GM21576 (cell line): ENCODE measurements at regions not wholly inside any gene's neighbourhood (a gene's known extent, or its start where the extent isn't known, plus 50 kb on each side); places are given as distances from the start of the nearest gene placed in this dataset.
"Not testable (repeated sequence)": the region's sequence is repeated elsewhere in the genome, so short reads cannot be mapped to it uniquely, and the experiment has no call there.

Source experiments
- ATAC-seq: cut with Tn5 transposase; IDR thresholded peaks from one replicate; pipeline ENCODE4 v1.9.1; 2021; ENCODE audit warnings: mild to moderate bottlenecking, moderate library complexity; ENCODE audit not compliant: unreplicated experiment

DNA sequence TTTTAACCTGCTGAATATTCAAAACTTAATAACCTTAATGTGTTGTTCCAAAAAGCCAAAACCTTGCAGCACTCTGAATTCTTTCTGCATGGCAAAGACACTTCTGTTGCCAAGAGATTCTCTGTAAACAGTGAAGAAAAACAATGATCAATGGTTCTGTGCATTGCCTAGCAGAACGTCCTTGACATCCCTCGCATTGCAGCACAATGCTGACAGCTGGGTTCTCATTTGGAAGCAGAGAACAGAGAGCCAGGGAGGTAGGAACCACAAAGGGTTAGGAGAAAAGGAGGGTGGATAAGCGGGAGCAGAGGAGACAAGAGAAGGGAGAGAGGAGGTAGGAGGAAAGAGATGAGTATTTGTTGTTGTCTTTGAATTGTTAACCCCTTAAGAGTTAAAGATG, 501.1 kb downstream of the NAV3 start:
- no peak for ATAC-seq

DNA sequence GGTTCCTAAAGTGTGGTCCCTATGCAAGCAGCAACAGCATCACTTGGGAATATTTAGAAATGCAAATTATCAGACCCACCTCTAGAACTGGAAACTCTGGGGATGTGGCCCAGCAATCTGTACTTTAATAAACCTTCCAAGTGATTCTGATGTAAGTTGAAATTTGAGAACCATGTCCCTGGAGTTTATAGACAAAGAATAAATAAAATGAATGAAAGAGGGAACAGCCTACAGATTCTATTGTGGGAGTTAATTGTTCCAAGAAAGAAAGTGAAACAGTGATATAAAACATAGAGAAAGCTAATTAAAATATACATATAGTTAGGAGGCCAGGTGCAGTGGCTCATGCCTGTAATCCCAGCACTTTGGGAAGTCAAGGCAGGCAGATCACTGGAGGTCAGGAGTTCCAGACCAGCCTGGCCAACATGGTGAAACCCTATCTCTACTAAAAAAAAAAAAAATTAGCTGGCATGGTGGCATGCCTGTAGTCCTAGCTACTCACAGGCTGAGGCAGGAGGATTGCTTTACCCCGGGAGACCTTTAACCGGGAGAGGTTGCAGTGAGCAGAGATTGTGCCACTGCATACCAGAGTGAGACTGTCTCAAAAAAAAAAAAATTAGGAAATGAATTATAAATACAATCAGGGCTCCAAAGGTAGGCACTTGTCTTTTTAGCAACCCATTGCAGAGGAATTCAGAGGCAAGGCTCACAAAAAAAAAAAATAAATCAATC, 507.5 kb downstream of the NAV3 start:
- no peak for ATAC-seq

DNA sequence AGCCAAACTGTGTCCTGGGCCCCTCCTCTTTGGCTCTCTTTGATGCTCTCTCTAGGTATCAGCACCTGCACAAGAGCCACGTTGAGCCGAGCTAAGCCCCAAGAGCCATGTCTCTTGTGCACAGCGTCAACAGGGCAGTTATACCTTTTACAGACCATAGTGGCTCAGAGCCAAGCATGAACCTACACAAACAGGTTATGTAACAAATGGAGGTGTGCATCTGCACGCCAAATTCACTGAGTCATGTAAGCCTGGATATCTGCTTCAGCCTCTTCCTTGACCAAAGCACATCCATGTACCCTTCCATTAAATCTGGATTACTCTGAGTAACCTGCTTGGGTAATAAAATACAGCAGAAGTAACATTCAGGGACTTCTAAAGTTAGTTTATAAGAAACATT, 509.7 kb downstream of the NAV3 start:
- ATAC-seq = no peak

DNA sequence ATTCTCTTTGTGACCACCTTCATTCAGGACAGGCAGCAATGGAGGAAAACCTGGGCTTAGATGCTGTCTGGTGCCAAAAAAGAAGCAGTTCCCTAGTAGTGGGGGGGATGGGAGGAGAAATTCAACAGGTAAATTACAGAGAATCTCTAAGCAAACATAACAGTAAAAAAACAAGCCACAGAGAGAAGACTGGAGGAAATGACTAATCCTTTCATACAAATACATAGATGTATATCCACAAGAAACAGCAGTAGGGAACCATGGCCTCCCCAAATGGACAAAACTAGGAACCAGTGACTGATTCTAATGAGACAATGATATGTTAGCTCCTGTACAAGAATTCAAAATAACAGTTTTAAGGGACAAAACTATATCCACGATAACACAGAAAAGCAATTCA, 513.0 kb downstream of the NAV3 start:
- no peak for ATAC-seq

DNA sequence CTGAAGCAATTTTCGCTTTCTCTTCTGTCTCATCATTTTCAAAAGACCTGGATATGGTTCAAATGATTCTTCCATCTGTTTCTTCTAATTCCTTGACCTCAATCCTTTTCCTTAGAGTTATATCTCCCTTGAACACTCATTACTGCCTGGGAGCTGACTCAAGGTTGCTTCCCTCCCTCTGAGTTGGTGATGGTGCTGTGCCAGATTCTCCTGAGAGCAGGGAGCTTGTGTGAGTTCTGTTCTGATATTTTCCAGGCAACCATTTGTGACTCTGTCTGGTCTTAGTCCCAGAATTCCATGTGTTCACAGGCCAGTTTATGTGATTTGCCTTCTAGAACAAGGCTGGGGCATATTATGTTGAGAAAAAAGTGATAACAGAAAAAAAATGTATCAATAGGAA, 505.1 kb upstream of the SYT1 start:
- ATAC-seq = no peak

DNA sequence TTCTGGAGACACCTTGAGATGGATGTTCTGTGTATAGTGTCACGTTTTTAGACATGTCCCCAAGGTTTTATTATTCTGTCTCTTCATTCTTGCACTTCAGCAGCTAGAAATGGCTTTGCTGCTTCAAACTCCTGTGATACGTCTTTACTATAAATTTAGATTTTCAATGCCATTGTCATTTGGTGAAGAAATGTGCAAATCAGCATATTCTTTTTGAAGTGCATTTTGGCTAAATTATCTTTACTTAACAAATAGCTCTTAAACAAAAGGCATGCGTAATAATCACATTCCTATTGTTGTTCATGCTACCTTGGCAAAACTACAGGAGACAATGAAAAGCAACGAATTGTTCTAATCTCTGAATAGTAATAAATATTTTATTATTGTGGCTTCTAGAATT, 502.9 kb upstream of the SYT1 start:
- ATAC-seq = no peak

DNA sequence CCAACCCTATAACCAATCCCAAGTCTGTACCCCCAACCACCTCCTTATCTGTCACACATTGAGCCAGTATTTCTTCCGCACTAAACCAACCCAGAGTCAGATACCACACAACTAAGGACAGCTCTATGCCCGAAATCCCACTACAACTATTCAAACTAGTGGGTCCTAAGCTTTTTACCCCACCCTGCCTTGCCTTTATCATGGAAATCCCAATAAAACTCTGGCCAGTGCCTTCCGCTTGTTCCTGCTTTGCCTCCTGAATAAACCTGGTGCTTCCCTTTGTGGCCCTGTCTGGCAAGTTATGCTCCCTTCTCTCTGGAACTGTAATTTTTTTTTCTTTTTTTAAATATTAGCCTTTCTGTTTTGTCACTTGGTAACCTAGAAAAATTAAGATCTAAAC, 493.3 kb upstream of the SYT1 start:
- ATAC-seq = no peak

DNA sequence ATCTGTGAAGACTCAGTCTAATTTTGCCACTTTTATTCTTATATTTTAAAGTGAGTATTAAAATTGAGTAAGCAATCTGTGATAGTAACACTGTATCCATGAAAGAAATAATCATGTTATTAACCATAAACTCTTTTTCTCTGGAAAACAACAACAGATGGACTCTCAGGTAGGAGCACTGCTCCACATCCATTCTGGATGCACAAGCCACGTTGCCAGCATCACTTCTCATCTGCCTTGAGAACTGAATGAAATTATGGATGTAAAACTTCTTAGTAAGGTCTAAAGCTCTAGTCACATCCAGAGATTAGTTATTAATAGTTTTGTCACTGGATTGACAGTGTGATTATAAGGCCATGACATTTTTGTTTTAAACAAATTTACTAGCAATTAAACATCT, 489.1 kb upstream of the SYT1 start:
- ATAC-seq = no peak

DNA sequence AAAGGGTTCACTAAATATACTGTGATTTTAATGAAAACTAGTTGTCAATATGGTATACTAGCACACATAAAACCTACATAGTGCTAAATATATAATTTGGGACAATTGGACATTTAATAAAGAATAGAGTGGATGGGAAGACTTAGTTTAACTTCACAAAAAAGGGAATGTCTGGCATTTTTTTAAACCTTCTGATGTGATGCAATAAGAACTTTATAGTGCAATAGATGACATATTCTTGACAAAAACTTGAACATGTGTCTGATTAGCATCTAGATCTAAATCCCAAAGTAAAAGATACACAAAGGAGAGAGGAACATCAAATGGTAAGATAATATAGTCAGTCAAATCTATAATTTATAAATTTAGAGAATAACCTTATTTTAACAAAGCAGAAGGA, 488.3 kb upstream of the SYT1 start:
- ATAC-seq = no peak

DNA sequence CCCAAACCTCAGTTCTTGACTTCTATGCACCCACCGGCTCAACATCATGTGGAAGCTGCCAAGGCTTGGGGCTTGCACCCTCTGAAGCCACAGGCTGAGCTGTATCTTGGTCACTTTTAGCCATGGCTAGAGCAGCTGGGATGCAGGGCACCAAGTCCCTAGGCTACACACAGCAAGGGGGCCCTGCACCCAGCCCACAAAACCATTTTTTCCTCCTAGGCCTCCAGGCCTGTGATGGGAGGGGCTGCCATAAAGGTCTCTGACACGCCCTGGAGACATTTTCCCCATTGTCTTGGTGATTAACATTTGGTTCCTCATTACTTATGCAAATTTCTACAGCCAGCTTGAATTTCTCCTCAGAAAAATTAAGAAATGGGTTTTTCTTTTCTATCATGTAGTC, 485.5 kb upstream of the SYT1 start:
- ATAC-seq = not testable (repeated sequence)

DNA sequence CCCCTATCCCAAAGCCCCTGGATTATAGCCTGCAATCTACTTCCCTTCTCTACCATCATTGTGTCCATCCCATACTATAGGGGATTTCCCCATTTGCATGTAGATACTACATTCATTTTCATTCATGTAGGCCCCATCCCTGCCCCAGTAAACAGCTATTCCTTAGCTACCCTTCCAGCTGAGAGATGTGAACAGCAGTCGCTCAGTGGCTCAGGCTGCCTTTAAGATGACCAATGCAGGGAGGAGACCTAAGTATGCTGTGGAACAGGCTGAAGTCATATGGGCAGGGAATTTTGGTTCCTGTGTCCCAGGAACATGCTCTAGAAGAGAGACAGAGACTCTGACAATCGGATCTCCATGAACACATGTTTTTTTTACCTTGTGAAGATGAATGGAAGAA, 481.2 kb upstream of the SYT1 start:
- no peak for ATAC-seq

DNA sequence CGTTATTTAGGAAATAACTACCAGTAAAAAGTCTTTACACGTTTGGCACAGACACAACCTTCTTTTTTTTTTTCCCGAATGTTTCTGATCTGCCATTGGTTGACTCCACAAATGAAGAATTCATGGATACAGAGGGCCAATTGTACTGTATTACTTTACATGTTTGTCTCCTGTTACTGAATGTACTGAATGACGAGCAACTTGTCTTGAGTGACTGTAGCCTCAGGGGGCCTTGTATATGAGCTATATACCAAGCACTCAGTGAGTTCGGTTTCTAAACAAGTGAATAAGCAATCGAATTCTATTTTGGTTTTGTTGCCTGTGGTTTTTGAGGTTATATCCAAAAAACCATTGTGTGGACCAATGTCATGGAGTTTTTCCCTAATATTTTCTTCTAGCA, 480.0 kb upstream of the SYT1 start:
- no peak for ATAC-seq

DNA sequence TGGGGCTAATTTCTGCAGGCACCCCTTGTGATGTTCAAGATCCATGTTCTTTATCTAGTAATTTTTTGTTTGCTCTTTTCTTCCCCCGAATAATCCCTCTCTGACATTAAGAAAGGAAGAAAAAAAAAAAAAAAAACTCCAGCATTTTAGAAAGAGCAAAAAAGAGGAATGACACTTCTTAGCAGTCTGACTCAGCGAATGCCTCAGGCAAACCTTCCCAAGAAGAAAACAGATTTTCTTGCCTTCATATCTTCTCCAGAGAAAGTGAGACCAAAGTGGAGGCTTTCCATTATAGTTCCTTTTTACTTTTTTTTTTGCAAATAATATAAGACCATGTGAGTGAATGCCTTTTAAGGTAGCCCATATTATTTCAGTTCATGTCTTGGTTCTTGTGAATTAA, 479.0 kb upstream of the SYT1 start:
- ATAC-seq = no peak

DNA sequence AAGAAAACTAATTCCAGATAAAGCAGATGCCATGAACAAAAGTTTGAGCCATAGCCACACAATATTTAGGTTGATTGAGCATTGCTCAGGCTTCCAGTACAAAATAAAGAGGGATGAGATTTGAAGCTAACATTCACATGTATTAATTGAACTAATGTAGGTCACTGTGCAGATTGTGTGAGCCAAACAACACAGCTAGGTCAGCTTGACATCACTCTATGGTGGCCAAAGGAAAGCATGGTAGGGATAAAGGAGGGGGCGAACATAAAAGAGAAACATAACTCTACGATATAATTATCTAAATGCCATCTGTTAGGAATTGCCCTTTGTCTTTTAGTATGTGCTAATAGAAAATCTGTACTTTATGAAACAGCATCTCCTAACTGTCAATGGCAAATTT, 477.7 kb upstream of the SYT1 start:
- no peak for ATAC-seq

DNA sequence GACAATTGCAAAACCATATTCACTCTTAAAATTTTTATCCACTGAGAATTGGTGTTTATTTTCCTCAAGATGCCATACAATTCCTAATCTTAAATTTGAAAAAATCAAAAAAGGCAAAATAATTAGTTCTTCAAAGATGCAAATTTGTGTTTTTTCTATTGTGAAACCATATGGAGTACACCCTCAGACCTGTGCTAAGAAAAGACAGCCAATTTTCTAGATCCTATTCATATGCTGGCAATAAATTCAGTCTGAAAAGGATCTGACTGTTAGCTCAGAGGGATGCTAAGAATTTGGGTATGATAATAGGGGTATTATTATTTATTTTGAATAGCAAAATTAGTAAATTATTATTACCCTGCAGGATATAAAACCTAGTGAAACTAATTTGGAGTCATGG, 476.9 kb upstream of the SYT1 start:
- ATAC-seq = no peak

DNA sequence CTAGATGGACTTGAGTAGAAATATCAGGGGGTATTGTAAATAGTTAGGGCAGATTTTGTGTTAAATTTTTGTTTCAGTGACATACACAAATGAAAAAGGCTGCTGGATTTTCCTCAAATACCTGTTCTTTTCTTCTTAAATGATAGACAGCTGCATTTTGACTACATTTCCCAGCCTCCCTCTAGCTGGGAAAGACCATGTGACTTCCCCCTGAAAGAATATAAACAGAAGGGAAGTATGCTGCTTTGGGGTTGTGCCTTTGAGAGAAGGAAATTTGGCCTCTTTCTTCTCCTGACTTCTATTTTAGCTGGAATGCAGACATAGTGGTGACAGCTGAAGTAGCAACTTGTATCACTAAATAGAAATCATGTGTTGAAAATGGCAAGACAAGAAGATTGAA, 476.1 kb upstream of the SYT1 start:
- no peak for ATAC-seq

DNA sequence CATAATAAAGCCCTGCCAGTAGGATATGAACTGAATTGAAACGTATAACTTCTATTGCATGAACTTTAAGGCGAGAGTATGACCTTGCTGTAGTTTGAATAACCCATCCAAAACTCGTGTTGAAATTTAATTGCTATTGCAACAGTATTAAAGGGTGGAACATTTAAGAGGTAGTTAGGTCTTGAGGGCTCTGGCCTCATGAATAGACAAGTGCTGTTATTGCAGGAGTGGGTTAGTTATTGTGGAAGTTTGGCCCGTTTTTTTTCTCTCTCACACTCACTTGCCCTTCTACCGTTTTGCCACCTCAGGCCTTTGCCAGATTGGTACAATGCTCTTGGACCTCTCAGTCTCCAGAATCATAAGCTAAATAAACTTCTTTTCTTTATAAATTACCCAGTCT, 473.7 kb upstream of the SYT1 start:
- ATAC-seq = no peak

DNA sequence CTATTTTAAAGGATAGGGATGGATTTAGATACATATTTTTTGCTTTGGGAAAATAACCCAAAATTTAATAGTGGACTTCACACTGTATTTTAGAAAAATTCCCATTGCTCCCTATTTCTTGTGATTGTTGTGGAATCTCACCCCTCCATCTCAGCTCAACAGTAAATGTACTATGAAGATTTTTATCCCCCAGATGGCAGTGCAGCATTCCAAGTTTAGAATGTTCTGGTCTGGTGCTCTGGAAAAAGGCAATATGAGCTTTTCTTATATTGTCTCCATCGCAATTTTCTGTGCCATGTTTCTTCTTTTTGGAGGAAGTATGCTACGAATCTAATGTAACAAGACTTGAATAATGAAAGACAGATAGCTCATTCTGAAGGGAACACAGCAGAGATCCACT, 471.7 kb upstream of the SYT1 start:
- ATAC-seq = no peak

DNA sequence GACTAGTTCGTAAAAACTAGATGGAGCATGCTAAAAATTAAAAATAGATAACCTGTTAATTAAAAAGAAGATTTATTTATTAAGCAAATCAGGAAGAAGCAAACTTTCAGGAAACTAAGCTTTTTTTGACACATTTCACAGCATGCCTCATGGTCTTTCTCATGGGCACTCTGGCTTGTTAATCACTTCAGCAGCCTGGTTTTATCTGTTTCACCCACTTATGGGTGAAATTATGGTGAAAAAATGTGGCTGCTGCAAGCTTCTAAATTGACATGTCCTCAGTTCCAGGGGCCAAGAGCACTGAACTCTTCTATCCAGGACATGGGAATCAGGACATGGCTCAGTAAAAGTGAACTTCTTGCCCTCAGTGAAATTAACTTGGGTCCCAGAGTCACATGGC, 468.6 kb upstream of the SYT1 start:
- ATAC-seq = no peak

DNA sequence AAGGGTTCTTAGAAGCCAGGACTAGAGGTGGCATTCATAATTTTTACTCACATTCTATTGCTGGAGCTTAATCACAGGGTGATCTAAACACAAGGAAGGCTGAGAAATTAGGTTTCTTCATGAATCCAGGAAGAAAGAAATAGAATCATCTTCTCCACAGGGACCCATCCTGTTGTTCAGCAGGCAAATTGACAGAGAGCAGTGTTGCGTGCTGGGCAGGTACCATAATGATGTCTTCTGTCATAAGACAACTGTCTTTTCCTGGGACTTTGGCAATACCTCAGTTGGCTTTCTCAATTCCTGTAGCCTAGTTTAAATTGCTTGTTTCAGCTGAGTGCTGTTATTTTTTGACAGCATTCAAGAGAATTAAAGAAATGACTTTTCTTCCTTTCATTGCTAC, 468.0 kb upstream of the SYT1 start:
- no peak for ATAC-seq

DNA sequence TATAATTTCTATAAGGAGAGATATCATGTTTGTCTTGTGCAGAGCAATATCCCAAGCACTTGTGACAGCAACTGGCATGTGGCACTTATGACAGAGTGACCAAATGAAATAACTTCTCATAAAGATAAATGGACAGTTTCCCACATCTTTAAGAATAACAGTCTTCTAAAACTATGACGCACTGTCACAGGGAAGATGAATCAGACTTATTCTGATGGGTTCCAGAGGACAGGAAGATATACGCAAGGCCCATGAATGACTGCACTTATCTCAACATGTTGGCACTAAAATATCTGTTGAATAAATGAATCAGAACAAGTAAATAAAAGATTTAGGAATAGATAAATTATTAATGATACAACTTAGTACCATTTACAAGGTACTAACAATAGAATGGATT, 465.8 kb upstream of the SYT1 start:
- no peak for ATAC-seq

DNA sequence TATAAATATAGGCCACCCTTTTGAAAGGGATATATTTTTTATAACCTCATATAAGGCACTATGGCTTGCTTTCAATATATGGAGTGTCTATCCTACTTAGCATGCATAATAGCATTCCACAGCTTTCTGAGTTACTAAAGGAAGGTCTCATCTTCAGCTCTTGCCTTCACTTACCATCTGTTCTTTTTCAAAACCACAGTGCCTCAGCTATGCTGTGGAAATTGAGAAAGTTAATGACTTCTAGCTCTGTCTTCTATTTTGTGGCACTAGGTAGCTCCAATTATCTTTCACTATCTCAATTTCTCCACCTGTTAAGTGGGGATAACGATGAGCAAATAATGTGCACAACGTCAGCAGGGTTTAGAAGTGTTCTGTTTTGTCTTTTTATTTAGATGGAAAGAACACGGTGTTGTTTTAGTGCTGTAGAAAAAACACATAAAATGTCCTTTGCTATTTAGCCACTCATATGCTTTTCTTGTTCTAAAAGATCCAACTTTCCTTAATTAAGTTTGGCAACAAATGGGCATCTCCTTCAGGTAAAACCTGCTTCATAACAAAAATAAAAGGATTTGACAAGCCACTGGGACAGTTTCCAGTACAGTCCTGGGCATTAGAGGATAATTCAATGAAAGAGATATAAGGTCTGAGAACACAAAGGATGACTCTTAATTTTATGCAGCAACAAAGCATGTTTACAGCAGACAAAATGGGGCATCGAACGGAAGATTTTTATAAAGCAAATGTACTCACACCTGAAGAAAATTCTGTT, 462.0 kb upstream of the SYT1 start:
- no peak for ATAC-seq

DNA sequence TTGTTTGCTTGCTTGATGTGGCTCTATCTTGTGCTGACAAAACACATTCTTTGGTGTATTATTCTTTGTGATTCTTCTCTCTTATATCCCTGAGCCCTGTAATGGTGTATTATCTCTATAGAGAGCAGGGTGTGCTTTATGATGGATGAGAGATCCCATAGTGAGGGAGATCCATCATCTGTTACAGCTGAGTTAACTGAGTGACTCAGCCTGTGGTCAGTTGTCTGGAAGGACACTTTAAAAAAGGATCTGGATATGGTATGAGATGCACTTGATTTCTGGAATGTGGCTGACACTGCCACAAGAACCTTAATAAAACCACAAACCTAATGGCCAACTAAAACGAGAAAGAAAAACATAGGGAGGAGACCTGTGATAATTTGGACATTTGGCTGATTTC, 461.4 kb upstream of the SYT1 start:
- ATAC-seq = no peak
